ENCODE measurements at regions not wholly inside any gene's neighbourhood (a gene's known extent, or its start where the extent isn't known, plus 50 kb on each side); places are given as distances from the start of the nearest gene placed in this dataset.

- no peak overlapping the region for H3K4me3 ChIP-seq
- intact Hi-C loops (cut with DNase I) = no loop called here
- H3K27me3 ChIP-seq = no peaks in the 10 kb centered on the region
- TF ChIP-seq CTCF (IDR thresholded peaks at IDR 0.05) (no peak), POLR2AphosphoS5 (IDR thresholded peaks at IDR 0.05; ENCODE audit: insufficient read depth in 1 of 2, low read depth in 1 of 2) (no peak), POLR2A (IDR thresholded peaks at IDR 0.05) (no peak)
- no peak overlapping the region for H3K27ac ChIP-seq
- DNase-seq (ENCODE audit: extremely low spot score in 2 of 2) = no peak
- H3K4me1 ChIP-seq = peaks cover 17% of the 10 kb centered on the region
- H3K36me3 ChIP-seq = no peaks in the 10 kb centered on the region
- H3K9me3 ChIP-seq = no peaks in the 10 kb centered on the region
These were observed 320.0 kb upstream of the ATP2B1 start for GRCh38 chr12:90028635-90029051.

- intact Hi-C loops (cut with DNase I) = no loop called here
- Histone ChIP-seq H3K36me3 (no peaks in the 10 kb centered on the region), H3K4me3 (no peak overlapping the region), H3K9me3 (no peaks in the 10 kb centered on the region), H3K27me3 (no peaks in the 10 kb centered on the region), H3K27ac (no peak overlapping the region), H3K4me1 (peaks cover 17% of the 10 kb centered on the region)
- no peak for DNase-seq (ENCODE audit: extremely low spot score in 2 of 2)
- no peak for TF ChIP-seq POLR2A (IDR thresholded peaks at IDR 0.05)
- TF ChIP-seq POLR2AphosphoS5 (IDR thresholded peaks at IDR 0.05; ENCODE audit: insufficient read depth in 1 of 2, low read depth in 1 of 2) = no peak
- TF ChIP-seq CTCF (IDR thresholded peaks at IDR 0.05) = no peak
These were observed 319.4 kb upstream of the ATP2B1 start for GRCh38 chr12:90027889-90028634.

DNA sequence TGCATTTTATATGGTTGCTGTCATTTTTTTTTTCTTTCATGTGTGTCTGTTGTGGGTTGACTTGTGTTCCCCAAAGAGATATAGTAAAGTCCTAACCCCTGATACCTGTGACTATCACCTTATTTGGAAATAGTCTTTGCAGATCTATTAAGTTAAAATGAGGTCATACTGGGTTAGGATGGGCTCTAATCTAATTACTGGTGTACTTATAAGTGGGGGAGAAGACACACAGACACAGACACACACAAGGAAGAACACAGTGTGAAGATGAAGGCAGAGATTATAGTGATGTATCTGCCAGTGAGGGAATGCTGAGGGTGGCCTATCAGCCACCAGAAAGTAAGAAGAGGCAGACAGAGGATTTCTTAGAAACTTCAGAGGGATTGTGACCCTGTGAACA lies 318.4 kb upstream of the ATP2B1 start:
- no peak for DNase-seq (ENCODE audit: extremely low spot score in 2 of 2)
- Histone ChIP-seq H3K4me1 (peaks cover 17% of the 10 kb centered on the region), H3K27ac (no peak overlapping the region), H3K4me3 (no peak overlapping the region), H3K27me3 (no peaks in the 10 kb centered on the region), H3K36me3 (no peaks in the 10 kb centered on the region), H3K9me3 (no peaks in the 10 kb centered on the region)
- intact Hi-C loops (cut with DNase I) = no loop called here
- no peak for TF ChIP-seq POLR2A (IDR thresholded peaks at IDR 0.05)
- TF ChIP-seq CTCF (IDR thresholded peaks at IDR 0.05) = no peak
- TF ChIP-seq POLR2AphosphoS5 (IDR thresholded peaks at IDR 0.05; ENCODE audit: insufficient read depth in 1 of 2, low read depth in 1 of 2) = no peak

DNA sequence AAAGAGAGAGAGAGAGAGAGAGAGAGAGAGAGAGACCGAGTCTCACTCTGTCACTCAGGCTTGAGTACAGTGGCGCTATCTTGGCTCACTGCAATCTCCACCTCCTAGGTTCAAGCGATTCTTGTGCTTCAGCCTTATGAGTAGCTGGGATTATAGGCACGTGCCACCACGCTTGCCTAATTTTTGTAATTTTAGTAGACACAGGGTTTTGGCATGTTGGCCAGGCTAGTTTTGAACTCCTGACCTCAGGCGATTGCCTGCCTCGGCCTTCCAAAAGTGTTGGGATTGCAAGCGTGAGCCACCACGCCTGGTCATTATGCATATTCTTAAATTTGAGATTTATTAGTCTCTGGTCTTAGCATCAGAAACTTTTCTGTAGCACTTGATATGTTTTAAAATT lies 317.9 kb upstream of the ATP2B1 start:
- intact Hi-C loops (cut with DNase I) = no loop called here
- Histone ChIP-seq H3K4me1 (peaks cover 17% of the 10 kb centered on the region), H3K4me3 (no peak overlapping the region), H3K9me3 (no peaks in the 10 kb centered on the region), H3K27ac (no peak overlapping the region), H3K27me3 (no peaks in the 10 kb centered on the region), H3K36me3 (no peaks in the 10 kb centered on the region)
- TF ChIP-seq POLR2AphosphoS5 (IDR thresholded peaks at IDR 0.05; ENCODE audit: insufficient read depth in 1 of 2, low read depth in 1 of 2) = no peak
- no peak for TF ChIP-seq CTCF (IDR thresholded peaks at IDR 0.05)
- TF ChIP-seq POLR2A (IDR thresholded peaks at IDR 0.05) = no peak
- no peak for DNase-seq (ENCODE audit: extremely low spot score in 2 of 2)

DNA sequence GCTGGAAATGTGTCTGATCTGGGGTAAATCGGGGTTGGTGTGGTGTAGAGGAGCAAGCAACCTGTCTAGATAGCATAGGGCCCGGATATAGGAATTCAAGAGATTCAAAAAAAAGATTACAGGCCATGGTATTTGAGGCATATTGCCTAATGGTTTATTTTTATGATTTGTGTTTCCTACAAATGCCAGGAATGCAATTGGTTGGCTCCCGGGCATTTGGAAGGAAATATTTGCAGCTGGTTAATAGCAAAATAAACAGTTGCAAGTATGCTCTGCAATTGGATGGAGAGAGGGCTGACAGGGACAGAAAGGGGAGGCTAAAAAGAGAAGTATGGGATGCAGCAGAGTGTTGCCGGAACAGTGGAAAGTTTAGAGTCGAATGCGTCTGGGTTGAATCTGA lies 315.6 kb upstream of the ATP2B1 start:
- no peak overlapping the region for H3K27ac ChIP-seq
- TF ChIP-seq POLR2AphosphoS5 (IDR thresholded peaks at IDR 0.05; ENCODE audit: insufficient read depth in 1 of 2, low read depth in 1 of 2) = no peak
- no peak for TF ChIP-seq POLR2A (IDR thresholded peaks at IDR 0.05)
- no peak for TF ChIP-seq CTCF (IDR thresholded peaks at IDR 0.05)
- no peaks in the 10 kb centered on the region for H3K36me3 ChIP-seq
- intact Hi-C loops (cut with DNase I) = no loop called here
- H3K9me3 ChIP-seq = no peaks in the 10 kb centered on the region
- H3K4me3 ChIP-seq = no peak overlapping the region
- H3K4me1 ChIP-seq = peaks cover 14% of the 10 kb centered on the region
- no peak for DNase-seq (ENCODE audit: extremely low spot score in 2 of 2)
- H3K27me3 ChIP-seq = no peaks in the 10 kb centered on the region

Measured in vagina (tissue), 2 donors.